Epithelial cell of proximal tubule (primary cell): ENCODE measurements at regions not wholly inside any gene's neighbourhood (a gene's known extent, or its start where the extent isn't known, plus 50 kb on each side); places are given as distances from the start of the nearest gene placed in this dataset.

Experiments used
- DNase-seq: peaks from one replicate; pipeline ENCODE4 v3.0.0-alpha.2; 2011; ENCODE audit warnings: low read depth
- H3K4me3 ChIP-seq: 2 replicates; pipeline ENCODE4 v1.5.1; 2011; ENCODE audit warnings: low read depth, mild to moderate bottlenecking, low read length
- CTCF ChIP-seq: conservative IDR thresholded peaks from 2 replicates; pipeline ENCODE4 v1.5.1; 2012; ENCODE audit warnings: low read depth, mild to moderate bottlenecking, low read length

- DNase-seq = no peak
- TF ChIP-seq CTCF = no peak
- H3K4me3 ChIP-seq = no peak overlapping the region
Observed at GRCh38 chr22:27088026-27088425, 430.6 kb downstream of the MIAT start.

- no peak for DNase-seq
- H3K4me3 ChIP-seq = no peak overlapping the region
- TF ChIP-seq CTCF = no peak
Observed at GRCh38 chr22:27089264-27089663, 431.9 kb downstream of the MIAT start.

- no peak for DNase-seq
- TF ChIP-seq CTCF = no peak
- H3K4me3 ChIP-seq = no peak overlapping the region
Observed at GRCh38 chr22:27090611-27091011, 433.2 kb downstream of the MIAT start.

- DNase-seq = no peak
- no peak for TF ChIP-seq CTCF
- no peak overlapping the region for H3K4me3 ChIP-seq
Observed at GRCh38 chr22:27093422-27093821, 436.0 kb downstream of the MIAT start.

GRCh38 chr22:27094633-27095308 is 437.4 kb downstream of the MIAT start:
- H3K4me3 ChIP-seq = no peak overlapping the region
- no peak for TF ChIP-seq CTCF
- no peak for DNase-seq

- no peak for TF ChIP-seq CTCF
- no peak for DNase-seq
- H3K4me3 ChIP-seq = no peak overlapping the region
Observed at GRCh38 chr22:27097506-27097905, 440.1 kb downstream of the MIAT start.

GRCh38 chr22:27097933-27098332 is 440.5 kb downstream of the MIAT start:
- no peak for DNase-seq
- H3K4me3 ChIP-seq = no peak overlapping the region
- peak; percentile 7 for TF ChIP-seq CTCF
